NCI-H748 (cell line): ENCODE measurements at regions not wholly inside any gene's neighbourhood (a gene's known extent, or its start where the extent isn't known, plus 50 kb on each side); places are given as distances from the start of the nearest gene placed in this dataset.
"Not testable (repeated sequence)": the region's sequence is repeated elsewhere in the genome, so short reads cannot be mapped to it uniquely, and the experiment has no call there.

Experiments
- DNase-seq: peaks from one replicate; lab custom pipeline; 2025; ENCODE audit not compliant: unreplicated experiment; lab: John Stamatoyannopoulos, UW

- peak; percentile 26 for DNase-seq
These were observed 155.1 kb upstream of the NR4A3 start for GRCh38 chr9:99666571-99666970.

GRCh38 chr9:99670886-99671285 lies 150.8 kb upstream of the NR4A3 start:
- not testable (repeated sequence) for DNase-seq

- DNase-seq = no peak
These were observed 144.4 kb upstream of the NR4A3 start for GRCh38 chr9:99677281-99677680.

GRCh38 chr9:99678566-99678965 lies 143.1 kb upstream of the NR4A3 start:
- DNase-seq = no peak

GRCh38 chr9:99680191-99680590 lies 141.5 kb upstream of the NR4A3 start:
- no peak for DNase-seq

DNA sequence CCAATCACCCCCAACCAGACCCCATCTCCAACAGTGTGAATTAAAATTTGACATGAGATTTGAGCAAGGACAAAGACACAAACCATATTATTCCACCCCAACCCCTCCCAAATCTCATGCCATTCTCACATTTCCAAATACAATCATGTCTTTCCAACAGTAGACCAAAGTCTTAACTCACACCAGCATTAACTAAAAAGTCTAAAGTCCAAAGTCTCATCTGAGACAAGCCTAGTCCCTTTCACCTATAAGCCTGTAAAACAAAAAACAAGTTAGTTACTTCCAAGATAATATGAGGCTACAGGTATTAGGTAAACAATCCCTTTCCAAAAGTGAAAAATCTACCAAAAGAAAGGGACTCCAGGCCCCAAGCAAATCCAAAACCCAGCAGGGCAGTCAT lies 140.6 kb upstream of the NR4A3 start:
- DNase-seq = no peak

GRCh38 chr9:99682378-99682777 lies 139.3 kb upstream of the NR4A3 start:
- no peak for DNase-seq

DNA sequence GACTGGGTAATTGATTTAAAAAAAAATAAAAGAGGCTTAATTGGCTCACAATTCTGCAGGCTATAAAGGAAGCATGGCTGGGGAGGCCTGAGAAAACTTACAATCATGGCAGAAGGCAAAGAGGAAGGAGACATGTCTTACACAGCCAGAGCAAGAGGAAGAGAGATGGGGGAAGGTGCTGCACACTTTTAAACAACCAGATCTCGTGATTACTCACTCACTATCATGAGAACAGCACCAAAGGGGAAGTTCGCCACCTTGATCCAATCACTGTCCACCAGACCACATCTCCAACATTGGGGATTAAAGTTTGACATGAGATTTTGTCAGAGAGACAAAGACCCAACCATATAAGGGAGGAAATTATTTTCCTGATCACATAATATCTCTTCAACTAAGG lies 138.8 kb upstream of the NR4A3 start:
- no peak for DNase-seq

- DNase-seq = peak; percentile 85
These were observed 131.1 kb upstream of the NR4A3 start for GRCh38 chr9:99690573-99690972.

DNA sequence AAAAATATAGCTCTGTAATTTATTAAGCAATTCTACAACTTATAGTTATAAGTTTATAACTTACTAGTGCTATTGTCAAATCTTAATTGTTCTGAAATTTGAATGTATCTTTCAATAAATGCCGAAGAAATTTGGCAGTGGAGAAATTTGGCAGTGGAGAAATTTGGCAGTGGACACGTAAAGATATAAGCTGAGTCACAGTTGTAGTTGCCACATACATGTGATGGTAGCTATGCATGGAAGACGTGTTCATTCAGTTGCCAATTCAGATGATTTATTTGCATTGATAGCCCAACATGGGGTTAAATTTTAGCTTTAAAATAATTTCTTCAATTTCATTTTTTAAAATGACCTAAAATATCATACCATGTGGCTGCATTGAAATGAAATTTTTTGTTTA lies 127.8 kb upstream of the NR4A3 start:
- DNase-seq = no peak

DNA sequence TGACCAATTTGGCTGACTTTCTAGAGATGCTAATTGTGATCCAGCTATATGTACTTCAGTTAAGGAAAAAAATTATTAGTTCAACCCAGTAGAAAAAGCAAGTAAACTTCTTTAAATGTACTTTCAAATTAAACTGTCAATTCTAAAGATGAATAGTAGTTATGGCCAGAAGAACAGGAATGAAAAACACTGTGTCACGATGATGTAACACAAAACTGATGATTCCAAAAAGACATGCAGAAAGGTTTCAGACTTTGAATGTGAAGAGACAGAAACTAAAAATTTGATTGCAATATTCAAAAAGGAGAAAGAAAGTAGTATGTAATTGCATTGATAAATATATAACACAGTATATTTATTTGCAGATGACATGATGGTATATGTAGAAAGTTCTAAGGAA lies 127.3 kb upstream of the NR4A3 start:
- DNase-seq = no peak

DNA sequence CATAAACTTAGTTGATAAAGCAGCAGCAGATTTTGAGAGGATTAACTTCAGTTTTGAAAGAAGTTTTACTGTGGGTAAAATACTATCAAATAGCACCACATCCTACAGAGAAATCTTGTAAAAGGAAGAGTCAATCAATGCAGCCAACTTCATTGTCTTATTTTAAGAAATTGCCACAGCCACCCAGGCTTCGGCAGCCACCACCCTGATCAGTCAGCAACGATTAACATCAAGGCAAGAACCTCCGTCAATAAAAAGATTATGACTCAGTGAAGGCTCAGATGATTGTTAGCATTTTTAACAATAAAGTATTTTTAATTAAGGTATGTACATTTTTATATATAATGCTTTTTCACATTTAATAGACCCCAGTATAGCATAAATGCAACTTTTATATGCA lies 122.3 kb upstream of the NR4A3 start:
- no peak for DNase-seq

- DNase-seq = no peak
These were observed 109.5 kb upstream of the NR4A3 start for GRCh38 chr9:99712214-99712613.

GRCh38 chr9:99713838-99714306 lies 107.8 kb upstream of the NR4A3 start:
- no peak for DNase-seq

DNA sequence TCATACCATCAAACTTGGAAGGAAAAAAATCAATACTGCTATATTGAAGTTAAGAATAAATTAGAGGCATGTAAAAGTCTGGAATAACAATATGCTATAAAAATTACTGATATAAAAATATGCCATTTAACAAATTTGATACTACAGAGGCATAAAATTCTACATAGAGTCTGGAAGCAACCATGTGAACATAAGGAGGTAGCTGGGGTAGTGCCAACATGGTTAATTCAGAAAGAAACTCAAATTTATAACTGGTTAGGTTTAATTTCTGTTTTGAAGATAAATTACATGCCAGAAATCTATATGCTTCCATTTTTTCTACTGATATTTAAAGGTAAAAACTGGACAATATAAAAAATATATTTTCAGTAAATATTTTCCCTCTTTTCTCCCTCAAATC lies 103.1 kb upstream of the NR4A3 start:
- DNase-seq = no peak

DNA sequence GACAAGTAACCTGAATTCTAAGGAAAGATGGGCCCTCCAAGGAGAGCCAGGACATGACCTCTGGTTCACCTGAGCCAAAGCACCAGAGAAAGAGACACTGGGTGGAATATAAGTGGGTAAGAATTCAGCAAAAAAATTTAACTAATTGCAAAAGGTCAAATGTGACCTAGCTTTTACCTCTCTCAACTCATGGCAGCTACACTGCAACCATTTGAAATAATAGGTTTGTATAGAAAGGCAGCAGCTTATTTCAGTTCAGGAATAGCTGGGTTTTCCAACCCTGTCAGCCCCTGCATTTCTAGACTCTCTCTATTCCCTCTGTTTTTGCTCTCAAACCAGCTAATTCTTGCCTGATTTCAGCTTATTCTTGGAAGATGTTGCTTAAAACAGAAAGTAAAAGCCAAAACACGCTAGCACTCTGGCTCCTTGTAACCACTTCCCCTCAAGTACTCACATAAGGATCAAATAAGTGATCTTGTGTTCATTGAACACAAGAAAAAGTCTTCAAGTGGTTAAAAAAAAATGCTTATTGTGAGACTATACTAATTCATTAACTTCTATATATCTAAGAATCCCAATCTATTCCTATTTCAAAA lies 101.1 kb upstream of the NR4A3 start:
- DNase-seq = no peak

- DNase-seq = no peak
These were observed 99.8 kb upstream of the NR4A3 start for GRCh38 chr9:99721898-99722297.

- no peak for DNase-seq
These were observed 98.8 kb upstream of the NR4A3 start for GRCh38 chr9:99722877-99723276.

DNA sequence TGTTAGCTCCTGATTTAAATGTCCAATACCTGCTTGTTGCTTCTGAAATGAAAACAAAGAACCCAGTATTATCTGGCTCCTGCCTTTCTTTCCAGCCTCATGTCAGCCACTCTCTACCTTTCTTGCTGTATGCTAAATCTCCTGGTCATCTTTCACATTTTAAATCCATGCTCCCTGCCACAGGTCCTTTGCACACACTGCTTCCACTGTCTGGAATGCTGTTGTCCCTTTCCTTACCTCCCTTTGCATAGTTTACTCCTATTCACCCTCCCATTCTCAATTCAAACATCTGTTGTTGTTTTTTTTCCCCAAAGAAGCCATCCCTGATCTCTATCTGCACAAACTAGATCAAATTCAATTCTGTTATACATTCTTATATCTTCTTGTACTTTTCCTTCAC lies 97.0 kb upstream of the NR4A3 start:
- DNase-seq = no peak

DNA sequence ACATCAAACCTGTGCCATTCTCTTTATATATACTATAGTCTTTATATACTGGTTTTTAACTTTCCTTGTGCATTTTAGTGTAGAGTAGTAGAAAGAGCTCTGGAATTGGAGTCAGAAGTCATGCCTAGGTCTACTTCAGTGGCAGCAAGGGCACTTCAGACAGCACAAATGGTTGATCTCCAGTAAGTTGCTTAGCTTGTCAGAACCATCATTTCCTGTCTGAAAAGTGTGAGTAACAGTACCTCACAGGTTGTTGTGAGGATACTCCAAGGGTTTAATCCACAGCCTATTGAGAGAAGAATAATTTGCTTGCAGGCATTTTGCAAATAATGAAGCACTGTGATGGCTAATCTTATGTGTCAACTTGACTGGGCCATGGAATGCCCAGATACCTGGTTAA lies 95.8 kb upstream of the NR4A3 start:
- DNase-seq = no peak

DNA sequence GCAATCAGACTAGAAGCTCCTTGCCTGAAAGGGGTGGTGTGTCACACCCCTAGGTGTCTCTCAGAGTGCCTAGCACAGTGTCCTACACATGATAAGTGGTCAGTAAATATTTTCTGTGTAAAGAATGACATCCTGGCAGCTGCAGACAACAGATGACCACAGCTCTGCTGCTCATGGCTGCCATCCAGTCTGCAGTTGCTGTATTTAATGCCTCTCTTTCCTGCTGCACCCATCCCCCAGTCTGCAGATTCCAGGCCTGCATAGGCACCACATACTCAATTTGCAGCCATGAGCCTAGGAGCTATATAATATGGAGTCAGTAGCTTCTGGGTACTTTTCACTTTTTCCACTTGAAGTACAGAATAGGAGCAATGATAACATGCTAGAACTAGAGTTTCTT lies 94.9 kb upstream of the NR4A3 start:
- DNase-seq = no peak

GRCh38 chr9:99730062-99730461 lies 91.6 kb upstream of the NR4A3 start:
- DNase-seq = no peak

DNA sequence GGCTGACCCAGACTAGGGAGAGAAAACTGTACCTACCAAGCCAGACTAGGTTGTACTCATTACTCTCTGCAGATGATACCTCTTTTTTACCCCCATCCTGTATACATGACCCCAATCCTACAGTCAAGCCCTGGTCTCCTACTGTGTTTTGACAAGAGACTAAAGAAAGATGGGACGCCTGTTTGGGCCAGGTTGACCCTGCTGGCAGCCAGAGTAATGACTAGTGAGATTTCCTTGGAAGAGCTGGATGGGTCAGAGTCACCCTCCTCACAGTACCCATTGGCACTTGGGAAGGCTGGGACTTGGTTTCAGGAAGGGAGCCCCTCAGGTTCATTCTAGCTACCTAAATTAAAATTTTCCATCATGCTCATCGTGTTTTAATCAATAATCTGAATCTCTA lies 89.7 kb upstream of the NR4A3 start:
- DNase-seq = no peak

- no peak for DNase-seq
These were observed 89.0 kb upstream of the NR4A3 start for GRCh38 chr9:99732715-99733114.
